HG02938 (cell line): ENCODE measurements at regions not wholly inside any gene's neighbourhood (a gene's known extent, or its start where the extent isn't known, plus 50 kb on each side); places are given as distances from the start of the nearest gene placed in this dataset.
"Not testable (repeated sequence)": the region's sequence is repeated elsewhere in the genome, so short reads cannot be mapped to it uniquely, and the experiment has no call there.

Experiments
- ATAC-seq: cut with Tn5 transposase; IDR thresholded peaks from one replicate; pipeline ENCODE4 v1.9.1; 2021; ENCODE audit warnings: mild to moderate bottlenecking, moderate library complexity; ENCODE audit not compliant: unreplicated experiment

- not testable (repeated sequence) for ATAC-seq
Measured at GRCh38 chr3:30480156-30480555, 126.2 kb upstream of the TGFBR2 start.

GRCh38 chr3:30480587-30480986 lies 125.8 kb upstream of the TGFBR2 start:
- no peak for ATAC-seq

GRCh38 chr3:30481241-30481640 lies 125.2 kb upstream of the TGFBR2 start:
- no peak for ATAC-seq

- not testable (repeated sequence) for ATAC-seq
Measured at GRCh38 chr3:30484229-30484628, 122.2 kb upstream of the TGFBR2 start.

GRCh38 chr3:30486368-30486767 lies 120.0 kb upstream of the TGFBR2 start:
- no peak for ATAC-seq

GRCh38 chr3:30488070-30488756 lies 118.2 kb upstream of the TGFBR2 start:
- ATAC-seq: no peak

GRCh38 chr3:30492322-30493192 lies 113.8 kb upstream of the TGFBR2 start:
- ATAC-seq: no peak

- no peak for ATAC-seq
Measured at GRCh38 chr3:30493911-30494311, 112.5 kb upstream of the TGFBR2 start.

GRCh38 chr3:30495172-30496065 lies 111.0 kb upstream of the TGFBR2 start:
- no peak for ATAC-seq

GRCh38 chr3:30496066-30496966 lies 110.1 kb upstream of the TGFBR2 start:
- ATAC-seq: no peak

- ATAC-seq: no peak
Measured at GRCh38 chr3:30498587-30498967, 107.8 kb upstream of the TGFBR2 start.

GRCh38 chr3:30500666-30501399 lies 105.6 kb upstream of the TGFBR2 start:
- peak; percentile 92 for ATAC-seq

- no peak for ATAC-seq
Measured at GRCh38 chr3:30501526-30501925, 104.9 kb upstream of the TGFBR2 start.

GRCh38 chr3:30502051-30502741 lies 104.2 kb upstream of the TGFBR2 start:
- peak; percentile 2 for ATAC-seq

- peak; percentile 71 for ATAC-seq
Measured at GRCh38 chr3:30502742-30503073, 103.7 kb upstream of the TGFBR2 start.

- no peak for ATAC-seq
Measured at GRCh38 chr3:30503446-30503845, 103.0 kb upstream of the TGFBR2 start.

GRCh38 chr3:30504939-30505338 lies 101.5 kb upstream of the TGFBR2 start:
- no peak for ATAC-seq

GRCh38 chr3:30505866-30506520 lies 100.4 kb upstream of the TGFBR2 start:
- ATAC-seq: no peak

GRCh38 chr3:30508339-30508738 lies 98.1 kb upstream of the TGFBR2 start:
- no peak for ATAC-seq
